ENCODE measurements at regions not wholly inside any gene's neighbourhood (a gene's known extent, or its start where the extent isn't known, plus 50 kb on each side); places are given as distances from the start of the nearest gene placed in this dataset.

GRCh38 chr17:51381262-51381661, 120.9 kb downstream of the UTP18 start:
- H3K27ac ChIP-seq, result no peak overlapping the region
- no peak overlapping the region for H3K4me3 ChIP-seq
- intact Hi-C loops (cut with DNase I; ENCODE audit: low total_unique reads) (no loop called here), in situ Hi-C loops (cut with MboI; ENCODE audit: low sequenced_read_pairs in 4 of 4) (loop anchor here in 1 of 4 donors (25.0 kb wide), 1 partner anchor 106 kb away; no protein-coding TSS in a partner anchor)
- H3K4me1 ChIP-seq, result no peaks in the 10 kb centered on the region
- no peaks in the 10 kb centered on the region for H3K27me3 ChIP-seq
- H3K36me3 ChIP-seq, result no peaks in the 10 kb centered on the region
- TF ChIP-seq, protein P1, sequence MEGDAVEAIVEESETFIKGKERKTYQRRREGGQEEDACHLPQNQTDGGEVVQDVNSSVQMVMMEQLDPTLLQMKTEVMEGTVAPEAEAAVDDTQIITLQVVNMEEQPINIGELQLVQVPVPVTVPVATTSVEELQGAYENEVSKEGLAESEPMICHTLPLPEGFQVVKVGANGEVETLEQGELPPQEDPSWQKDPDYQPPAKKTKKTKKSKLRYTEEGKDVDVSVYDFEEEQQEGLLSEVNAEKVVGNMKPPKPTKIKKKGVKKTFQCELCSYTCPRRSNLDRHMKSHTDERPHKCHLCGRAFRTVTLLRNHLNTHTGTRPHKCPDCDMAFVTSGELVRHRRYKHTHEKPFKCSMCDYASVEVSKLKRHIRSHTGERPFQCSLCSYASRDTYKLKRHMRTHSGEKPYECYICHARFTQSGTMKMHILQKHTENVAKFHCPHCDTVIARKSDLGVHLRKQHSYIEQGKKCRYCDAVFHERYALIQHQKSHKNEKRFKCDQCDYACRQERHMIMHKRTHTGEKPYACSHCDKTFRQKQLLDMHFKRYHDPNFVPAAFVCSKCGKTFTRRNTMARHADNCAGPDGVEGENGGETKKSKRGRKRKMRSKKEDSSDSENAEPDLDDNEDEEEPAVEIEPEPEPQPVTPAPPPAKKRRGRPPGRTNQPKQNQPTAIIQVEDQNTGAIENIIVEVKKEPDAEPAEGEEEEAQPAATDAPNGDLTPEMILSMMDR (IDR thresholded peaks at IDR 0.05 in 4 of 5, conservative IDR thresholded peaks at IDR 0.05 in 1 of 5), result no peak
- no peak for TF ChIP-seq POLR2A (IDR thresholded peaks at IDR 0.05)
- DNase-seq (no peak), ATAC-seq (no peak)
- no peaks in the 10 kb centered on the region for H3K9me3 ChIP-seq

DNA sequence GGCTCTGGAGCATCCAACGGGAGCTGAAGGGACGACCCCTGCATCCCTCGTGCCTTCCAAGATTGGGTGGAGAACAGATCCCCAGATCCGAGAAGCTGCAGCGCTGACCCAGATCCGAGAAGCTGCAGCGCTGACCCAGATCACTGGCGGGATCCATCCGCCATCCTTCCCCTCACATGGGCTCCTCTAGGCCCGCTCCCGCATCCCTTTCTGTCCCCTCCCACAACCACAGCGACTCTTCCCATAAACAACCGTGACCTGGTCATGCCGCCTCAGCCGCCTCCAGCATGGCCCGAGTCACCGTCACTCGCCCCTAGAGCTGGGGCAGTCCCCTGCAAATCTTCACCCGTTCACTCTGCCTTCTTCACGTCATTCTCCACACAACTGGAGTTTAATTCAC, 124.9 kb downstream of the UTP18 start:
- TF ChIP-seq POLR2A (IDR thresholded peaks at IDR 0.05), result no peak
- TF ChIP-seq, protein P1 (IDR thresholded peaks at IDR 0.05 in 4 of 5, conservative IDR thresholded peaks at IDR 0.05 in 1 of 5), result no peak
- Histone ChIP-seq H3K27ac (no peak overlapping the region), H3K4me1 (no peaks in the 10 kb centered on the region), H3K9me3 (no peaks in the 10 kb centered on the region), H3K36me3 (no peaks in the 10 kb centered on the region), H3K27me3 (peaks cover 0 to 3% (median 0%) of the 10 kb centered on the region in 3 donors), H3K4me3 (no peak overlapping the region)
- intact Hi-C loops (cut with DNase I; ENCODE audit: low total_unique reads), result no loop called here
- ATAC-seq, result no peak
- in situ Hi-C loops (cut with MboI; ENCODE audit: low sequenced_read_pairs in 4 of 4), result loop anchor here in 1 of 4 donors (25.0 kb wide), 1 partner anchor 102 kb away; no protein-coding TSS in a partner anchor
- DNase-seq, result no peak

DNA sequence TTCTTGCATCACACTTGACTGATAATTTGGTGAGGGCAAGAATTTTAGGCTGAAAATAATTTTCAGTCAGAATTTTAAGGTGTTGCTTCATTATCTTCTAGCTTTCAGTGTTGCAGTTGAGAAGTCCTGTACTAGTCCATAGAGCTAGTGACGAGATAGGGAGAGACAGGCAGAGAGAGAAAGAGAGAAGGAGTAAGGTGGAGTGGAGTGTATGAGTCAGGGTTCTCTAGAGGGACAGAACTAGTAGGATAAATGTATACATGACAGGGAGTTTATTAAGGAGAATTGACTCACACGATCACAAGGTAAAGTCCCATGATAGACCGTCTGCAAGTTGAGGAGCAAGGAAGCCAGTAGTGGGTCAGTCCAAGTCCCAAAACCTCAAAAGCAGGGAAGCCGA, 127.2 kb downstream of the UTP18 start:
- ATAC-seq, result no peak
- intact Hi-C loops (cut with DNase I; ENCODE audit: low total_unique reads) (no loop called here), in situ Hi-C loops (cut with MboI; ENCODE audit: low sequenced_read_pairs in 4 of 4) (loop anchor here in 1 of 4 donors (25.0 kb wide), 1 partner anchor 100 kb away; no protein-coding TSS in a partner anchor)

DNA sequence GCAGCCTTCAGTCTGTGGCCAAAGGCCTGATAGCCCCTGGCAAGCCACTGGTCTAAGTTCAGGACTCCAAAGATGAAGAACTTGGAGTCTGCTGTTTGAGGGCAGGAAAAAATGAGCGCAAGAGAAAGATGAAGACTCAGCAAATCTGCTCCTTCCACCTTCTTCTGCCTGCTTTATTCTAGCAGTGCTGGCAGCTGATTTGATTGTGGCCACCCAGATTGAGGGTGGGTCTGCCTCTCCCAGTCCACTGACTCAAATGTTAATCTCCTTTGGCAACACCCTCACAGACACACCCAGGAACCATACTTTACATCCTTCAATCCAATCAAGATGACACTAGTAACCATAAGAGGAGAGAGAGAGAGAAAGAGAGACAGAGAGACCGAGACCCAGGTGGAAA, 127.6 kb downstream of the UTP18 start:
- DNase-seq, result no peak
- Histone ChIP-seq H3K27me3 (peaks cover 0 to 7% (median 0%) of the 10 kb centered on the region in 3 donors), H3K27ac (no peak overlapping the region), H3K36me3 (no peaks in the 10 kb centered on the region), H3K4me3 (no peak overlapping the region), H3K4me1 (no peaks in the 10 kb centered on the region), H3K9me3 (no peaks in the 10 kb centered on the region)
- in situ Hi-C loops (cut with MboI; ENCODE audit: low sequenced_read_pairs in 4 of 4) (loop anchor here in 1 of 4 donors (25.0 kb wide), 1 partner anchor 99 kb away; no protein-coding TSS in a partner anchor), intact Hi-C loops (cut with DNase I; ENCODE audit: low total_unique reads) (no loop called here)
- no peak for ATAC-seq
- no peak for TF ChIP-seq POLR2A (IDR thresholded peaks at IDR 0.05)
- TF ChIP-seq, protein P1 (IDR thresholded peaks at IDR 0.05 in 4 of 5, conservative IDR thresholded peaks at IDR 0.05 in 1 of 5), result no peak

More for the DNA sequence above, 127.2 kb downstream of the UTP18 start:
- no peak for DNase-seq
- no peak overlapping the region for H3K4me3 ChIP-seq
- H3K4me1 ChIP-seq, result no peaks in the 10 kb centered on the region
- H3K27me3 ChIP-seq, result peaks cover 0 to 7% (median 0%) of the 10 kb centered on the region in 3 donors
- H3K9me3 ChIP-seq, result no peaks in the 10 kb centered on the region
- no peaks in the 10 kb centered on the region for H3K36me3 ChIP-seq
- TF ChIP-seq, protein P1 (IDR thresholded peaks at IDR 0.05 in 4 of 5, conservative IDR thresholded peaks at IDR 0.05 in 1 of 5), result no peak
- no peak for TF ChIP-seq POLR2A (IDR thresholded peaks at IDR 0.05)
- no peak overlapping the region for H3K27ac ChIP-seq

- no peaks in the 10 kb centered on the region for H3K4me1 ChIP-seq
- no peak for ATAC-seq
- H3K4me3 ChIP-seq, result no peak overlapping the region
- intact Hi-C loops (cut with DNase I; ENCODE audit: low total_unique reads) (no loop called here), in situ Hi-C loops (cut with MboI; ENCODE audit: low sequenced_read_pairs in 4 of 4) (loop anchor here in 1 of 4 donors (25.0 kb wide), 1 partner anchor 97 kb away; no protein-coding TSS in a partner anchor)
- peaks cover 0 to 7% (median 0%) of the 10 kb centered on the region in 3 donors for H3K27me3 ChIP-seq
- TF ChIP-seq POLR2A (IDR thresholded peaks at IDR 0.05), result no peak
- TF ChIP-seq, protein P1 (IDR thresholded peaks at IDR 0.05 in 4 of 5, conservative IDR thresholded peaks at IDR 0.05 in 1 of 5), result no peak
- H3K9me3 ChIP-seq, result no peaks in the 10 kb centered on the region
- DNase-seq, result no peak
- no peaks in the 10 kb centered on the region for H3K36me3 ChIP-seq
- H3K27ac ChIP-seq, result no peak overlapping the region
Observed at GRCh38 chr17:51389875-51390274, 129.5 kb downstream of the UTP18 start.
